Lower lobe of right lung (tissue), 2 donors: ENCODE measurements at regions not wholly inside any gene's neighbourhood (a gene's known extent, or its start where the extent isn't known, plus 50 kb on each side); places are given as distances from the start of the nearest gene placed in this dataset.

ENCODE experiments used
- ATAC-seq, 2 donors: fragments of 200-7000 bp; cut with Tn5 transposase; one replicate each; pipeline ENCODE4 v1.9.1; 2020 to 2022; ENCODE audit warnings: mild to moderate bottlenecking in 2 of 2, moderate library complexity in 2 of 2
- DNase-seq: peaks from one replicate; pipeline ENCODE4 v3.0.0-alpha.2; 2020
- H3K27ac ChIP-seq: fragments of 200-600 bp; one replicate; pipeline ENCODE4 v1.8.0; 2022
- H3K27me3 ChIP-seq: fragments of 200-600 bp; one replicate; pipeline ENCODE4 v1.8.0; 2022; ENCODE audit warnings: low read depth
- H3K36me3 ChIP-seq: fragments of 200-600 bp; one replicate; pipeline ENCODE4 v1.8.0; 2022; ENCODE audit warnings: mild to moderate bottlenecking
- H3K4me1 ChIP-seq: fragments of 200-600 bp; one replicate; pipeline ENCODE4 v1.8.0; 2022
- H3K4me3 ChIP-seq: fragments of 200-600 bp; one replicate; pipeline ENCODE4 v1.8.0; 2022; ENCODE audit warnings: mild to moderate bottlenecking
- H3K9me3 ChIP-seq: fragments of 200-600 bp; one replicate; pipeline ENCODE4 v1.8.0; 2022
- CTCF ChIP-seq: fragments of 200-600 bp; IDR thresholded peaks from one replicate; pipeline ENCODE4 v1.8.0; 2022; ENCODE audit warnings: antibody characterized with exemption, mild to moderate bottlenecking
- intact Hi-C: fragments of 100-400 bp; cut with DNase I; formaldehyde crosslinking; loops from one replicate; pipeline ENCODE4 v1.11.0; 2022
- donor health status: DM: no; HTN: yes; CAD: no; lungs with severe emphysema.

DNA sequence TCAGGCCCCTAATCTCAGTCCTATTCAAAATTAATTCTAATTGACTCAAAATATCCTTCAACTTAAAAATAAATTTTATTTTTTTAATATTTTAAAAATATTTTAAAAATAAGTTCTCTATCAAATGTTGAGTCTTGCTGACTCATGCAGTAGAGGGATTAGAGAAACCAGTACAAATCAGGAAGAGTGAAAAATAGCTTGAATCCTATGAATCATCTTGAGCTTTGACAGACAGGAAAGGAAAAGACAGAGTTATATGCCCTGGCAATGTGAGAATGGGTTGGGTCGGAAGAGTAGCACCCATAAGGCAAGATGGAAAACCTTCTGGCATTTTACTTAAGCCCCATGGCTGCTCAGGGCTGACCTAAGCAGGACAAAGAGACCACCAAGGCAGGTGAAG is 346.6 kb upstream of the RUNX1 start:
- H3K27ac ChIP-seq: no peak overlapping the region
- DNase-seq: no peak
- no peaks in the 10 kb centered on the region for H3K36me3 ChIP-seq
- H3K9me3 ChIP-seq: no peaks in the 10 kb centered on the region
- H3K4me1 ChIP-seq: no peaks in the 10 kb centered on the region
- intact Hi-C loops: no loop called here
- no peak for ATAC-seq
- no peaks in the 10 kb centered on the region for H3K27me3 ChIP-seq
- no peak for TF ChIP-seq CTCF
- H3K4me3 ChIP-seq: no peak overlapping the region

DNA sequence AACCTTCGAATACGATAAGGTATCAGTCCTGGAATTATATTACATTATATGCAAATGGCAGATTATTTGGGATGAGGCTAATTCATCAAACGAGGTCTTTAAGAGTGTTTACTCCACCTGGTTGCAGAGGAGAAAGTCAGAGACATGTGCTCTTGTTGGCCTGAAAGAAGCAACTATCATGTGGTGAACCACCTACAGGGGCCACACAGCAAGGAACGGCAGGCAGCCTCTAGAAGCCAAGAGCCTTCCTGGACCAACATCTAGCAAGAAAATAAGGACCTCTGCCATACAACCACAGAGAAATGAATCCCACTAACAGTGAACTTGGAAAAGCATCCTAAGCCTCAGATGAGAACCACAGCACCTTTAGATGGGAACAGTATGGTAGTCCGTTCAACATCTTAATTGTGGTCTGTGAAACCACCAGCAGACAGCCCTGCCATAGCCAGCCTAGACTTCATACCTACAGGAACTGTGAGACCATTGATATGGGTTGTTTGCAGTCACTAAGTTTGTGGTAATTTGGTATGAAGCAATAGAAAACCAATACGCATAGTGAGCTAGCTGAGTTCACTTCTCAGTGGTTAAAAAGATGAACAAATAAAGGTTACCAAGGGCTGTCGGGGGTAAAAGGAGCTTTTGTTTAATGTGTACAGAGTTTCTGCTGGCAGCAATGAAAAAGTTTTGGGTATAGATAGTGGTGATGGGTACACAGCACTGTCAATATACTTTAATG is 345.7 kb upstream of the RUNX1 start:
- ATAC-seq: no peak
- no peak for DNase-seq
- Histone ChIP-seq H3K36me3 (no peaks in the 10 kb centered on the region), H3K27me3 (no peaks in the 10 kb centered on the region), H3K9me3 (no peaks in the 10 kb centered on the region), H3K4me1 (no peaks in the 10 kb centered on the region), H3K27ac (no peak overlapping the region), H3K4me3 (no peak overlapping the region)
- no peak for TF ChIP-seq CTCF
- intact Hi-C loops: no loop called here

- ATAC-seq (no peak), DNase-seq (no peak)
- no peaks in the 10 kb centered on the region for H3K4me1 ChIP-seq
- H3K27ac ChIP-seq: no peak overlapping the region
- no peak for TF ChIP-seq CTCF
- no peaks in the 10 kb centered on the region for H3K9me3 ChIP-seq
- H3K4me3 ChIP-seq: no peak overlapping the region
- no peaks in the 10 kb centered on the region for H3K27me3 ChIP-seq
- intact Hi-C loops: no loop called here
- H3K36me3 ChIP-seq: no peaks in the 10 kb centered on the region
These were observed 344.9 kb upstream of the RUNX1 start for GRCh38 chr21:35394049-35394448.

DNA sequence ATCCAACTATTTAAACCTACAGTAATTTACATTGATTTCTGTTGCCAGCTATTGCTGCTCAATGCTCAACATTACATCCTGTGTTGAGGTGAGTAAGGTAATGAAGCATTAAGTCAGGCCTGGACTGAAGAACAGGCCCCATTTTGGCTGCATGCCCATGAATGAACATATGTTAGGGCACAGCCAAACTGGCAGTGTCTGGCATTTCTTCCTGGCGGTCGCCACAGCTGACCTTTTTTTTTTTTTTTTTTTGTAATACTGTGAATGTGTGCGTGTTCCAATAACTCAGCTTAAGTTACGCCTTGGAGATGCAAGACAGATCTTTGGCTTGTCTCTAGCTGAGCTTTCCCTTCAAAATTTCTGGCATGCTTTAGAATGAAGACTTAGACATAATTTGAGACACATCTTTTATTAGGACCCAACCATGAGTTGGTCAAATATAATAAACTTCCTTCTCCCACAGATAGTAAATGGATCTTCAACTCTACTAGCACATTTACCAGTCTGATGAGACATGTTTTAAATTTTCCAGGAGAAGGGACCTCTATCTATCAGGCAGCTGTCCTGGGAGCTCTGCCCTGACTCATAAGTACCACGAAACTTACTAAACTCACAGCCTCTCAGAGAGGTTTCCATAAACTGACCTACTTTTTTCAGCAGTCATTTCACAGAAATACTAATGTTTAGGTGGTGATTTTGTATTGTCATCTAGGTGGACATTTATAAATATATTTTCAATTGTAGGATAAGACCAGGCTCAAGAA is 341.1 kb upstream of the RUNX1 start:
- no peak for TF ChIP-seq CTCF
- DNase-seq (no peak), ATAC-seq (no peak)
- intact Hi-C loops: no loop called here
- Histone ChIP-seq H3K4me1 (no peaks in the 10 kb centered on the region), H3K36me3 (no peaks in the 10 kb centered on the region), H3K4me3 (no peak overlapping the region), H3K9me3 (no peaks in the 10 kb centered on the region), H3K27me3 (no peaks in the 10 kb centered on the region), H3K27ac (no peak overlapping the region)

- H3K27me3 ChIP-seq: no peaks in the 10 kb centered on the region
- no peak for TF ChIP-seq CTCF
- H3K4me1 ChIP-seq: no peaks in the 10 kb centered on the region
- no peak overlapping the region for H3K4me3 ChIP-seq
- ATAC-seq (no peak), DNase-seq (no peak)
- no peaks in the 10 kb centered on the region for H3K9me3 ChIP-seq
- H3K36me3 ChIP-seq: no peaks in the 10 kb centered on the region
- H3K27ac ChIP-seq: no peak overlapping the region
- intact Hi-C loops: no loop called here
These were observed 337.5 kb upstream of the RUNX1 start for GRCh38 chr21:35386491-35387079.
